LNCaP clone FGC (cell line): ENCODE measurements at regions not wholly inside any gene's neighbourhood (a gene's known extent, or its start where the extent isn't known, plus 50 kb on each side); places are given as distances from the start of the nearest gene placed in this dataset.

ENCODE experiments used
- DNase-seq: peaks from one replicate; pipeline ENCODE4 v3.0.0-alpha.2; 2011; ENCODE audit warnings: low read depth
- H3K4me3 ChIP-seq: 2 replicates; pipeline ENCODE4 v1.5.1; 2011; ENCODE audit warnings: mild to moderate bottlenecking, low read depth, low read length, control low read depth
- CTCF ChIP-seq: IDR thresholded peaks from 2 replicates; pipeline ENCODE4 v1.5.1; 2012; ENCODE audit warnings: mild to moderate bottlenecking; ENCODE audit not compliant: control insufficient read depth, insufficient read depth; ENCODE audit errors: extremely low read depth

- H3K4me3 ChIP-seq = no peak overlapping the region
- no peak for TF ChIP-seq CTCF
- no peak for DNase-seq
Observed at GRCh38 chr6:132204591-132204990, 196.7 kb downstream of the MOXD1 start.

GRCh38 chr6:132202574-132202973 is 198.7 kb downstream of the MOXD1 start:
- H3K4me3 ChIP-seq = no peak overlapping the region
- no peak for DNase-seq
- no peak for TF ChIP-seq CTCF

DNA sequence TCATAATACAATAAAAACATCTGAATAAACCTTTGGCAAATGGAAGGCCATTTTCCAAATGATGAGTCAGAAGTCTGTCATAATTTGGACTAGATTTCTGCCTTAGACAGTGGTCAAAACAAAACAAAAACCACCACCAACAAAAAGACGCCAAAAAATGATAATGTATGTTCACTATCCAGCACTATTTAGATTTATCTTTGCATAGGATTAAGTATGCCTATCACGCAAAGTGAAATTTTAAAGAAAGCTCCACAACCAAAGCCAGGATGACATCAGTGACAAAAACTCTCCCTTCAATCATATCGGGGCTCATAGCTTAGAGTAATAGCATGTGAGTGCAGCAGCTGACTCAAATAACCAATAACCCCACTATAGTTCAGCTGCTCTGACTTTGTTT is 201.9 kb downstream of the MOXD1 start:
- no peak overlapping the region for H3K4me3 ChIP-seq
- no peak for DNase-seq
- no peak for TF ChIP-seq CTCF

DNA sequence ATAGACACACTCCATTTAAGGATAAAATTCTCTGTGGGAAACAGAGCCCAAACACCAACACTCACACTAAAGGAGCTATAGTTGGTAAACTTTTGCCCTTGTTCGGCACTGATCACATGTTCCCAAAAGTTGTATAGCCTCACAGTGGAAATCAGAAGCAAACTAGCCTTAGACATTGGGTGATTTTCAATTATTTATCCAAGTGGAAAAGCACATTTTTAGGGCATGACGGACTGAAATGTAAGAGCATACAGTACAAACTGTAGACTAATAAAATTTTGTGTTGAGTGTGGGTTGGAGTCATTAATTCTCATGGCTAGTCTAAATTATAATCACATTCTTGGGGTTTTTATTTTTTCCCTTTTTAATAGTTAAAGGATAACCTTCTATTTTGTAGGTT is 202.4 kb downstream of the MOXD1 start:
- no peak for DNase-seq
- H3K4me3 ChIP-seq = no peak overlapping the region
- TF ChIP-seq CTCF = no peak

- DNase-seq = no peak
- H3K4me3 ChIP-seq = no peak overlapping the region
- no peak for TF ChIP-seq CTCF
Observed at GRCh38 chr6:132198040-132198439, 203.2 kb downstream of the MOXD1 start.

DNA sequence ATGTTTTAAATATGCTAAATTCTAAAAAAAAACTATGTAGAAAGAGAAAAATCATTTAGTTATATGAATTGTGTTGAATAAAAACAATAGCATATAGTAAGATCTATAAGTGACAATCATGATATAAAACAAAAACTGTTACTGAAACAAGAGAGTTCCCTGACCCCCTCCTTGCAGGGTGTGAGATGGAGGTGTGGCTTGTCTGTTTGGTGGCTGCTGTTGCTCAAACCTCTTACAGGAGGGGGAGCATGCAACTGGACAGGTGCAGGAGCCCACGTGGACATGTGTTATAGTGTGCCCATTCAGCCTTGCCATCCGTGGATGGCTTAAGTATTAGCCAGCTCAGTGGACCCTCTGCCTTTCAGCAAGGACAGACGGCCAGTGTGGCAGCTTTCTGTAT is 206.7 kb downstream of the MOXD1 start:
- DNase-seq = no peak
- no peak overlapping the region for H3K4me3 ChIP-seq
- no peak for TF ChIP-seq CTCF

- H3K4me3 ChIP-seq = no peak overlapping the region
- DNase-seq = no peak
- TF ChIP-seq CTCF = no peak
Observed at GRCh38 chr6:132192631-132193030, 208.6 kb downstream of the MOXD1 start.
